GM18517 (cell line): ENCODE measurements at regions not wholly inside any gene's neighbourhood (a gene's known extent, or its start where the extent isn't known, plus 50 kb on each side); places are given as distances from the start of the nearest gene placed in this dataset.
A peak's percentile ranks its signal among the peaks of the same experiment; 100 is the strongest.
"Not testable (repeated sequence)": the region's sequence is repeated elsewhere in the genome, so short reads cannot be mapped to it uniquely, and the experiment has no call there.

ENCODE experiments used
- ATAC-seq: cut with Tn5 transposase; IDR thresholded peaks from one replicate; pipeline ENCODE4 v1.9.1; 2021; ENCODE audit warnings: mild to moderate bottlenecking, moderate library complexity; ENCODE audit not compliant: unreplicated experiment

- no peak for ATAC-seq
Observed at GRCh38 chr1:199184180-199184579, 545.3 kb downstream of the PTPRC start.

- no peak for ATAC-seq
Observed at GRCh38 chr1:199194862-199195261, 556.0 kb downstream of the PTPRC start.

GRCh38 chr1:199197695-199198094 is 558.9 kb downstream of the PTPRC start:
- ATAC-seq: no peak

GRCh38 chr1:199202331-199202730 is 563.5 kb downstream of the PTPRC start:
- no peak for ATAC-seq

- no peak for ATAC-seq
Observed at GRCh38 chr1:199204231-199204630, 565.4 kb downstream of the PTPRC start.

GRCh38 chr1:199205740-199206441 is 567.1 kb downstream of the PTPRC start:
- ATAC-seq: no peak

- ATAC-seq: no peak
Observed at GRCh38 chr1:199208847-199209246, 570.0 kb downstream of the PTPRC start.

GRCh38 chr1:199218065-199218464 is 579.2 kb downstream of the PTPRC start:
- no peak for ATAC-seq

GRCh38 chr1:199218533-199218932 is 579.7 kb downstream of the PTPRC start:
- ATAC-seq: no peak

- ATAC-seq: no peak
Observed at GRCh38 chr1:199220031-199220430, 581.2 kb downstream of the PTPRC start.

- ATAC-seq: no peak
Observed at GRCh38 chr1:199221371-199222150, 582.7 kb downstream of the PTPRC start.

- no peak for ATAC-seq
Observed at GRCh38 chr1:199223936-199224335, 585.1 kb downstream of the PTPRC start.

GRCh38 chr1:199226163-199226562 is 587.3 kb downstream of the PTPRC start:
- ATAC-seq: peak; percentile 66

GRCh38 chr1:199242147-199242546 is 603.3 kb downstream of the PTPRC start:
- ATAC-seq: no peak

GRCh38 chr1:199242601-199243000 is 603.8 kb downstream of the PTPRC start:
- ATAC-seq: no peak

GRCh38 chr1:199243423-199244061 is 604.7 kb downstream of the PTPRC start:
- peak; percentile 99 for ATAC-seq

- ATAC-seq: no peak
Observed at GRCh38 chr1:199245946-199246345, 607.1 kb downstream of the PTPRC start.

- no peak for ATAC-seq
Observed at GRCh38 chr1:199246716-199247115, 607.9 kb downstream of the PTPRC start.

- ATAC-seq: no peak
Observed at GRCh38 chr1:199247891-199248290, 609.1 kb downstream of the PTPRC start.

GRCh38 chr1:199254040-199254439 is 615.2 kb downstream of the PTPRC start:
- not testable (repeated sequence) for ATAC-seq

GRCh38 chr1:199261328-199261727 is 622.5 kb downstream of the PTPRC start:
- ATAC-seq: no peak

GRCh38 chr1:199264283-199264682 is 625.4 kb downstream of the PTPRC start:
- no peak for ATAC-seq
